ENCODE measurements at regions not wholly inside any gene's neighbourhood (a gene's known extent, or its start where the extent isn't known, plus 50 kb on each side); places are given as distances from the start of the nearest gene placed in this dataset.
"Not testable (repeated sequence)": the region's sequence is repeated elsewhere in the genome, so short reads cannot be mapped to it uniquely, and the experiment has no call there.

GRCh38 chr3:168820810-168821415 lies 725.2 kb upstream of the GOLIM4 start:
- in situ Hi-C loops (cut with HindIII; ENCODE audit: low pct_unique_long_range_greater_than_20kb, low sequenced_read_pairs) = no loop called here

GRCh38 chr3:168817177-168817576 lies 721.5 kb upstream of the GOLIM4 start:
- in situ Hi-C loops (cut with HindIII; ENCODE audit: low pct_unique_long_range_greater_than_20kb, low sequenced_read_pairs) = no loop called here
- no peak for DNase-seq (ENCODE audit: low read depth)

More at GRCh38 chr3:168820810-168821415, 725.2 kb upstream of the GOLIM4 start:
- DNase-seq (ENCODE audit: low read depth) = no peak

GRCh38 chr3:168815946-168816345 lies 720.2 kb upstream of the GOLIM4 start:
- no peak for DNase-seq (ENCODE audit: low read depth)
- in situ Hi-C loops (cut with HindIII; ENCODE audit: low pct_unique_long_range_greater_than_20kb, low sequenced_read_pairs) = no loop called here

GRCh38 chr3:168813225-168813802 lies 717.6 kb upstream of the GOLIM4 start:
- no peak for DNase-seq (ENCODE audit: low read depth)
- in situ Hi-C loops (cut with HindIII; ENCODE audit: low pct_unique_long_range_greater_than_20kb, low sequenced_read_pairs) = no loop called here

- in situ Hi-C loops (cut with HindIII; ENCODE audit: low pct_unique_long_range_greater_than_20kb, low sequenced_read_pairs) = no loop called here
- DNase-seq (ENCODE audit: low read depth) = no peak
Observed at GRCh38 chr3:168812234-168812633, 716.5 kb upstream of the GOLIM4 start.

GRCh38 chr3:168808596-168808995 lies 712.9 kb upstream of the GOLIM4 start:
- in situ Hi-C loops (cut with HindIII; ENCODE audit: low pct_unique_long_range_greater_than_20kb, low sequenced_read_pairs) = no loop called here
- DNase-seq (ENCODE audit: low read depth) = no peak

- DNase-seq (ENCODE audit: low read depth) = no peak
- in situ Hi-C loops (cut with HindIII; ENCODE audit: low pct_unique_long_range_greater_than_20kb, low sequenced_read_pairs) = no loop called here
Observed at GRCh38 chr3:168807448-168807847, 711.7 kb upstream of the GOLIM4 start.

- DNase-seq (ENCODE audit: low read depth) = no peak
- in situ Hi-C loops (cut with HindIII; ENCODE audit: low pct_unique_long_range_greater_than_20kb, low sequenced_read_pairs) = no loop called here
Observed at GRCh38 chr3:168806871-168807270, 711.1 kb upstream of the GOLIM4 start.

- in situ Hi-C loops (cut with HindIII; ENCODE audit: low pct_unique_long_range_greater_than_20kb, low sequenced_read_pairs) = no loop called here
- no peak for DNase-seq (ENCODE audit: low read depth)
Observed at GRCh38 chr3:168803536-168803935, 707.8 kb upstream of the GOLIM4 start.

- in situ Hi-C loops (cut with HindIII; ENCODE audit: low pct_unique_long_range_greater_than_20kb, low sequenced_read_pairs) = no loop called here
- DNase-seq (ENCODE audit: low read depth) = no peak
Observed at GRCh38 chr3:168802766-168803165, 707.0 kb upstream of the GOLIM4 start.

- in situ Hi-C loops (cut with HindIII; ENCODE audit: low pct_unique_long_range_greater_than_20kb, low sequenced_read_pairs) = no loop called here
- peak; percentile 24 for DNase-seq (ENCODE audit: low read depth)
Observed at GRCh38 chr3:168801794-168802193, 706.1 kb upstream of the GOLIM4 start.

- in situ Hi-C loops (cut with HindIII; ENCODE audit: low pct_unique_long_range_greater_than_20kb, low sequenced_read_pairs) = no loop called here
- DNase-seq (ENCODE audit: low read depth) = no peak
Observed at GRCh38 chr3:168796339-168796738, 700.6 kb upstream of the GOLIM4 start.

- in situ Hi-C loops (cut with HindIII; ENCODE audit: low pct_unique_long_range_greater_than_20kb, low sequenced_read_pairs) = no loop called here
- DNase-seq (ENCODE audit: low read depth) = no peak
Observed at GRCh38 chr3:168794427-168794826, 698.7 kb upstream of the GOLIM4 start.

- no peak for DNase-seq (ENCODE audit: low read depth)
- in situ Hi-C loops (cut with HindIII; ENCODE audit: low pct_unique_long_range_greater_than_20kb, low sequenced_read_pairs) = no loop called here
Observed at GRCh38 chr3:168782193-168782592, 686.5 kb upstream of the GOLIM4 start.

GRCh38 chr3:168779970-168780645 lies 684.4 kb upstream of the GOLIM4 start:
- DNase-seq (ENCODE audit: low read depth); in situ Hi-C loops (cut with HindIII; ENCODE audit: low pct_unique_long_range_greater_than_20kb, low sequenced_read_pairs): not testable (repeated sequence)

GRCh38 chr3:168753724-168754123 lies 658.0 kb upstream of the GOLIM4 start:
- no peak for DNase-seq (ENCODE audit: low read depth)
- in situ Hi-C loops (cut with HindIII; ENCODE audit: low pct_unique_long_range_greater_than_20kb, low sequenced_read_pairs) = no loop called here

GRCh38 chr3:168752339-168752738 lies 656.6 kb upstream of the GOLIM4 start:
- in situ Hi-C loops (cut with HindIII; ENCODE audit: low pct_unique_long_range_greater_than_20kb, low sequenced_read_pairs) = no loop called here
- DNase-seq (ENCODE audit: low read depth) = no peak

GRCh38 chr3:168747697-168748096 lies 652.0 kb upstream of the GOLIM4 start:
- in situ Hi-C loops (cut with HindIII; ENCODE audit: low pct_unique_long_range_greater_than_20kb, low sequenced_read_pairs) = no loop called here

GRCh38 chr3:168738527-168739325 lies 643.0 kb upstream of the GOLIM4 start:
- no peak for DNase-seq (ENCODE audit: low read depth)
- in situ Hi-C loops (cut with HindIII; ENCODE audit: low pct_unique_long_range_greater_than_20kb, low sequenced_read_pairs) = no loop called here

More at GRCh38 chr3:168747697-168748096, 652.0 kb upstream of the GOLIM4 start:
- DNase-seq (ENCODE audit: low read depth) = no peak

Measured in Caki2 (cell line).